Epithelial cell of esophagus (primary cell): ENCODE measurements at regions not wholly inside any gene's neighbourhood (a gene's known extent, or its start where the extent isn't known, plus 50 kb on each side); places are given as distances from the start of the nearest gene placed in this dataset.

Source experiments
- DNase-seq: peaks from one replicate; pipeline ENCODE4 v3.0.0; 2010; ENCODE audit warnings: low read depth
- H3K4me3 ChIP-seq: 2 replicates; pipeline ENCODE4 v1.5.1; 2011; ENCODE audit warnings: mild to moderate bottlenecking, low read length, control low read depth
- TF ChIP-seq, protein P1 (sequence below): IDR thresholded peaks from 2 replicates; pipeline ENCODE4 v1.5.1; 2011; ENCODE audit warnings: low read depth, mild to moderate bottlenecking, low read length, control low read depth, inconsistent platforms; ENCODE audit not compliant: insufficient read depth; ENCODE audit errors: missing control alignments

DNA sequence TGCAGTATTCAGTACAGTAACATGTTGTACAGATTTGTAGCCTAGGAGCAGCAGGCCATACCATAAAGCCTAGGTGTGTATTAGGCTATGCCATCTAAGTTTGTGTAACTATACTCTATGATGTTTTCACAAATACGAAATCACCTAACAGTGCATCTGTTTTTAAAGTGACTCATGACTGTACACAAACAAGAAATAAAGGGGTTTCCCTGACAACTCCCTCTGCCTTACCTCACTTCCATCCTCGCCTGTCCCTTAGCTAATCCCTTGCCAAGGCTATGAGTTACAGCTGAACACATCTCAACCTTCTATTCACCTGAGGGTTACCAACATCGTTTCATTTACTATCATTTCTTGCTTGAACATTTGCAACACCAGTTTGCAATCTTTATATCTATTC is 78.6 kb upstream of the RPRM start:
- H3K4me3 ChIP-seq = no peak overlapping the region
- peak; percentile 60 for DNase-seq
- TF ChIP-seq, protein P1, sequence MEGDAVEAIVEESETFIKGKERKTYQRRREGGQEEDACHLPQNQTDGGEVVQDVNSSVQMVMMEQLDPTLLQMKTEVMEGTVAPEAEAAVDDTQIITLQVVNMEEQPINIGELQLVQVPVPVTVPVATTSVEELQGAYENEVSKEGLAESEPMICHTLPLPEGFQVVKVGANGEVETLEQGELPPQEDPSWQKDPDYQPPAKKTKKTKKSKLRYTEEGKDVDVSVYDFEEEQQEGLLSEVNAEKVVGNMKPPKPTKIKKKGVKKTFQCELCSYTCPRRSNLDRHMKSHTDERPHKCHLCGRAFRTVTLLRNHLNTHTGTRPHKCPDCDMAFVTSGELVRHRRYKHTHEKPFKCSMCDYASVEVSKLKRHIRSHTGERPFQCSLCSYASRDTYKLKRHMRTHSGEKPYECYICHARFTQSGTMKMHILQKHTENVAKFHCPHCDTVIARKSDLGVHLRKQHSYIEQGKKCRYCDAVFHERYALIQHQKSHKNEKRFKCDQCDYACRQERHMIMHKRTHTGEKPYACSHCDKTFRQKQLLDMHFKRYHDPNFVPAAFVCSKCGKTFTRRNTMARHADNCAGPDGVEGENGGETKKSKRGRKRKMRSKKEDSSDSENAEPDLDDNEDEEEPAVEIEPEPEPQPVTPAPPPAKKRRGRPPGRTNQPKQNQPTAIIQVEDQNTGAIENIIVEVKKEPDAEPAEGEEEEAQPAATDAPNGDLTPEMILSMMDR = no peak

GRCh38 chr2:153557714-153558113 is 79.2 kb upstream of the RPRM start:
- TF ChIP-seq, protein P1 = no peak
- DNase-seq = no peak
- no peak overlapping the region for H3K4me3 ChIP-seq

GRCh38 chr2:153558247-153558646 is 79.7 kb upstream of the RPRM start:
- DNase-seq = no peak

GRCh38 chr2:153567367-153567766 is 88.8 kb upstream of the RPRM start:
- DNase-seq = no peak
- TF ChIP-seq, protein P1 = no peak
- H3K4me3 ChIP-seq = no peak overlapping the region

More at GRCh38 chr2:153558247-153558646, 79.7 kb upstream of the RPRM start:
- H3K4me3 ChIP-seq = no peak overlapping the region
- TF ChIP-seq, protein P1 = no peak

GRCh38 chr2:153568105-153568504 is 89.5 kb upstream of the RPRM start:
- DNase-seq = no peak
- TF ChIP-seq, protein P1 = no peak

DNA sequence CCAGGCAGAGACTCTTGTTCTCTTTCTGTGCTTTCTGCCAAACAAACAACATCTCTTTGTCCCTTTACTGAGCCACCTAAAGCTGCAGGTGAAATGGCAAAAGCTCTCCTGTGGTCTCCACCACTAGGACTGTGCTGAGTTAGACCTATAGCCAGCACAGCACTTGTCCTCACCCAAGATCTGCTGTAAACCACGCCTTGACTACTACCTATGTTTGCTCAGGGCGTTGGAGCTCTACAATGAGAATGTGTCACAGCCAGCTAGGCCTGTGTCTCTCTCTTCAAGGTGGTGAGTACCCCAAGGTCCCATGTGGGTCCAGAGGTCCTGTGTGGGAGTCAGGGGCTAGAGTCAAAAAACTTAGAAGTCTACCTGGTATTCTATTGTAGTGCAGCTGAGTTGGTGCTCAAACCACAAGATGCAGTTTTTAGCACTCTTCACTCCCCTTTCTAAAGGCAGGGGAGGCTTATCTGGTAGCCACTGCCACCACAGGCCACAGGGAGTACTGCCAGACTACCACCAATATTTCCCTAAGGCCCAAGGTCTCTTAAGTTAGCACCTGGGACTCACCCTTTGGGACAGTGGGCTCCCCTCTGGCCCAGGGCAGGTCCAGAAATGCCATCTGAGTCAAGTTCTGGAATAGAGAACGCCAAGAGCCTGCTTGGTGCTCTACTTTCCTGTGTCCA is 96.8 kb upstream of the RPRM start:
- no peak overlapping the region for H3K4me3 ChIP-seq
- TF ChIP-seq, protein P1 = no peak
- no peak for DNase-seq

More at GRCh38 chr2:153568105-153568504, 89.5 kb upstream of the RPRM start:
- no peak overlapping the region for H3K4me3 ChIP-seq

GRCh38 chr2:153584244-153584643 is 105.7 kb upstream of the RPRM start:
- H3K4me3 ChIP-seq = no peak overlapping the region
- DNase-seq = peak; percentile 10
- TF ChIP-seq, protein P1 = no peak
